HCT116 (cell line): ENCODE measurements at regions not wholly inside any gene's neighbourhood (a gene's known extent, or its start where the extent isn't known, plus 50 kb on each side); places are given as distances from the start of the nearest gene placed in this dataset.

Experiments
- ATAC-seq: fragments of 200-7000 bp; cut with Tn5 transposase; 2 replicates; pipeline ENCODE4 v1.9.1; 2020; ENCODE audit warnings: mild to moderate bottlenecking, moderate library complexity
- BruUV-seq: library from RNA; stranded (reverse); fragments of 400-500 nt; replicated peaks from 2 replicates; lab custom pipeline; 2021; lab: Mats Ljungman, UMichigan
- CTCF ChIA-PET: fragments of 300-600 bp; sonication (Branson Sonifier 250); formaldehyde crosslinking; loops from one replicate; lab custom pipeline; 2021; ENCODE audit warnings: antibody characterized with exemption; lab: Charles Lee
- POLR2A ChIA-PET: fragments of 300-600, 350-600 bp; sonication (Branson Sonifier 250); formaldehyde crosslinking; loops from one replicate; lab custom pipeline; 2021; ENCODE audit warnings: antibody characterized with exemption; lab: Charles Lee
- RAD21 ChIA-PET, 2 experiments: fragments of 300-600 bp; sonication (Branson Sonifier 250); formaldehyde crosslinking; loops; one replicate each; lab custom pipeline; 2023; ENCODE audit warnings: low total read pairs in 2 of 2; ENCODE audit not compliant: uncharacterized antibody in 2 of 2, unreplicated experiment in 2 of 2, low non-redundant PET in 1 of 2; lab: Charles Lee
- DNase-seq: peaks from one replicate; pipeline ENCODE4 v3.0.0-alpha.2; 2010; ENCODE audit warnings: low read depth, low spot score
- H2AFZ ChIP-seq: fragments of 200-600 bp; shearing (Covaris generic), sonication (generic); 2 replicates; pipeline ENCODE4 v1.6.1; 2017; ENCODE audit warnings: low read depth, mixed run types, mixed read lengths, antibody characterized with exemption, low read length; ENCODE audit not compliant: poor library complexity, severe bottlenecking
- H3K27ac ChIP-seq: 2 replicates; pipeline ENCODE4 v1.5.1; 2012; ENCODE audit warnings: low read depth, low read length
- H3K27me3 ChIP-seq: fragments of 200-600 bp; sonication (generic); 2 replicates; pipeline ENCODE4 v1.6.1; 2016; ENCODE audit warnings: mixed run types, low read length, mixed read lengths; ENCODE audit not compliant: insufficient read depth
- H3K36me3 ChIP-seq, 2 experiments: fragments of 200-500 bp in 1 of 2; fragments of 200-600 bp in 1 of 2; sonication (Bioruptor generic) in 1 of 2; sonication (generic) in 1 of 2; 2 replicates each; pipeline versions ENCODE4 v1.5.1 to v1.6.1; 2014 to 2016; ENCODE audit warnings: low read length in 2 of 2, inconsistent platforms in 1 of 2, mixed read lengths in 1 of 2, mixed run types in 1 of 2; ENCODE audit not compliant: insufficient read depth in 2 of 2, control insufficient read depth in 1 of 2
- H3K4me1 ChIP-seq, 2 experiments: fragments of 200-600 bp in 1 of 2; sonication (generic) in 1 of 2; 2 replicates each; pipeline versions ENCODE4 v1.5.1 to v1.6.1; 2012 to 2017; ENCODE audit warnings: low read length in 2 of 2, inconsistent platforms in 1 of 2, mild to moderate bottlenecking in 1 of 2, mixed read lengths in 1 of 2, mixed run types in 1 of 2, moderate library complexity in 1 of 2; ENCODE audit not compliant: insufficient read depth in 2 of 2, control insufficient read depth in 1 of 2
- H3K4me2 ChIP-seq: fragments of 200-600 bp; sonication (generic); 2 replicates; pipeline ENCODE4 v1.6.1; 2017; ENCODE audit warnings: mixed run types, low read length, mixed read lengths
- H3K4me3 ChIP-seq, 2 experiments: fragments of 200-600 bp in 1 of 2; sonication (generic) in 1 of 2; replicated peaks in 1 of 2; 2 replicates each; pipeline ENCODE4 v1.5.1; 2011 to 2016; ENCODE audit warnings: low read length in 2 of 2, control low read depth in 1 of 2, low read depth in 1 of 2, mild to moderate bottlenecking in 1 of 2, mixed read lengths in 1 of 2, mixed run types in 1 of 2
- H3K79me2 ChIP-seq: fragments of 200-600 bp; sonication (generic); 2 replicates; pipeline ENCODE4 v1.6.1; 2017; ENCODE audit warnings: mild to moderate bottlenecking, mixed run types, low read length, moderate library complexity, mixed read lengths; ENCODE audit not compliant: insufficient read depth
- H3K9ac ChIP-seq: fragments of 200-600 bp; sonication (generic); 2 replicates; pipeline ENCODE4 v1.6.1; 2016; ENCODE audit warnings: low read length, mixed read lengths
- H3K9me2 ChIP-seq: fragments of 200-600 bp; sonication (generic), shearing (Covaris generic); 2 replicates; pipeline ENCODE4 v1.6.1; 2017; ENCODE audit warnings: mixed run types, mild to moderate bottlenecking, moderate library complexity; ENCODE audit not compliant: insufficient read depth
- H3K9me3 ChIP-seq, 2 experiments: fragments of 200-500 bp in 1 of 2; fragments of 200-600 bp in 1 of 2; sonication (Bioruptor generic) in 1 of 2; sonication (generic) in 1 of 2; 2 replicates each; pipeline ENCODE4 v1.6.1; 2014 to 2017; ENCODE audit warnings: low read length in 2 of 2, mixed read lengths in 2 of 2, inconsistent platforms in 1 of 2, low read depth in 1 of 2, mild to moderate bottlenecking in 1 of 2, mixed run types in 1 of 2, moderate library complexity in 1 of 2; ENCODE audit not compliant: control insufficient read depth in 1 of 2, insufficient read depth in 1 of 2
- H4K20me1 ChIP-seq: fragments of 200-600 bp; sonication (generic), shearing (Covaris generic); 2 replicates; pipeline ENCODE4 v1.6.1; 2017; ENCODE audit warnings: mixed run types, mild to moderate bottlenecking, moderate library complexity; ENCODE audit not compliant: insufficient read depth
- ATF3 ChIP-seq: IDR thresholded peaks from 2 replicates; pipeline ENCODE4 v1.6.1; 2012
- ELF1 ChIP-seq: IDR thresholded peaks from 2 replicates; pipeline ENCODE4 v1.6.1; 2012; ENCODE audit warnings: low read depth, borderline replicate concordance
- EZH2 ChIP-seq: fragments of 200-600 bp; sonication (generic); IDR thresholded peaks from 2 replicates; pipeline ENCODE4 v1.6.1; 2017; ENCODE audit warnings: antibody characterized with exemption, mixed run types
- MAX ChIP-seq: IDR thresholded peaks from 2 replicates; pipeline ENCODE4 v1.6.1; 2012
- POLR2A ChIP-seq: IDR thresholded peaks from 2 replicates; pipeline ENCODE4 v1.7.0; 2011; ENCODE audit warnings: borderline replicate concordance; ENCODE audit not compliant: insufficient read depth, insufficient read length; ENCODE audit errors: extremely low read depth
- POLR2AphosphoS5 ChIP-seq: IDR thresholded peaks from 2 replicates; pipeline ENCODE4 v1.6.1; 2011; ENCODE audit warnings: mild to moderate bottlenecking, low read depth, low read length, moderate library complexity
- SP1 ChIP-seq: IDR thresholded peaks from 2 replicates; pipeline ENCODE4 v1.6.1; 2012; ENCODE audit warnings: low read depth
- SRF ChIP-seq: IDR thresholded peaks from 2 replicates; pipeline ENCODE4 v1.6.1; 2012; ENCODE audit warnings: low read depth
- TCF7L2 ChIP-seq: IDR thresholded peaks from 2 replicates; pipeline ENCODE4 v1.7.0; 2011; ENCODE audit warnings: borderline replicate concordance, inconsistent platforms; ENCODE audit not compliant: insufficient read depth, insufficient read length; ENCODE audit errors: extremely low read depth
- ZBTB33 ChIP-seq: IDR thresholded peaks from 2 replicates; pipeline ENCODE4 v1.6.1; 2011; ENCODE audit warnings: mild to moderate bottlenecking, low read length, moderate library complexity; ENCODE audit not compliant: insufficient replicate concordance; ENCODE audit errors: extremely low read depth
- intact Hi-C: fragments of 100-400 bp; cut with micrococcal nuclease; formaldehyde crosslinking; loops from 2 replicates; pipeline ENCODE4 v1.10.0; 2022

GRCh38 chr11:109756951-109757350 lies 335.0 kb downstream of the C11orf87 start:
- no peaks in the 10 kb centered on the region for H3K79me2 ChIP-seq

GRCh38 chr11:109762546-109762945 lies 330.6 kb upstream of the ZC3H12C start:
- BruUV-seq: no TSS peak
- Histone ChIP-seq H2AFZ (no peak overlapping the region), H3K9ac (no peak overlapping the region), H3K27me3 (no peaks in the 10 kb centered on the region), H3K79me2 (no peaks in the 10 kb centered on the region), H4K20me1 (no peaks in the 10 kb centered on the region), H3K27ac (no peak overlapping the region), H3K4me2 (no peak overlapping the region), H3K9me3 (no peaks in the 10 kb centered on the region), H3K36me3 (no peaks in the 10 kb centered on the region), H3K9me2 (no peaks in the 10 kb centered on the region), H3K4me1 (no peaks in the 10 kb centered on the region), H3K4me3 (no peak overlapping the region)
- RAD21 ChIA-PET: no interaction called here
- CTCF ChIA-PET: no interaction called here
- ATAC-seq: no peak
- no peak for DNase-seq
- POLR2A ChIA-PET: no interaction called here
- intact Hi-C loops: no loop called here
- TF ChIP-seq POLR2AphosphoS5 (no peak), SP1 (no peak), TCF7L2 (no peak), ATF3 (no peak), ZBTB33 (no peak), EZH2 (no peak)

More at GRCh38 chr11:109756951-109757350, 335.0 kb downstream of the C11orf87 start:
- Histone ChIP-seq H3K4me3 (no peak overlapping the region), H3K4me1 (no peaks in the 10 kb centered on the region), H3K27ac (no peak overlapping the region), H3K36me3 (no peaks in the 10 kb centered on the region), H3K9ac (no peak overlapping the region), H3K9me2 (no peaks in the 10 kb centered on the region), H3K27me3 (no peaks in the 10 kb centered on the region), H3K9me3 (no peaks in the 10 kb centered on the region), H2AFZ (no peak overlapping the region), H4K20me1 (no peaks in the 10 kb centered on the region), H3K4me2 (no peak overlapping the region)
- intact Hi-C loops: no loop called here
- no peak for TF ChIP-seq POLR2A
- TF ChIP-seq MAX: no peak
- TF ChIP-seq ELF1: no peak
- TF ChIP-seq ZBTB33: no peak
- no peak for TF ChIP-seq SRF
- CTCF ChIA-PET: no interaction called here
- POLR2A ChIA-PET: no interaction called here
- BruUV-seq: no TSS peak
- DNase-seq: no peak
- RAD21 ChIA-PET: no interaction called here
- ATAC-seq: no peak
